GM19099 (cell line): ENCODE measurements at regions not wholly inside any gene's neighbourhood (a gene's known extent, or its start where the extent isn't known, plus 50 kb on each side); places are given as distances from the start of the nearest gene placed in this dataset.
A peak's percentile ranks its signal among the peaks of the same experiment; 100 is the strongest.

Experiments used
- POLR2A ChIP-seq: IDR thresholded peaks from 3 replicates; pipeline ENCODE4 v1.6.1; 2011; ENCODE audit warnings: low read depth; ENCODE audit not compliant: insufficient read length; ENCODE audit errors: extremely low read depth

- TF ChIP-seq POLR2A, result no peak
These were observed 84.7 kb upstream of the AKIP1 start for GRCh38 chr11:8826139-8826786.

- no peak for TF ChIP-seq POLR2A
These were observed 84.0 kb upstream of the AKIP1 start for GRCh38 chr11:8826901-8827560.

GRCh38 chr11:8828046-8828445 lies 82.9 kb upstream of the AKIP1 start:
- TF ChIP-seq POLR2A, result no peak

GRCh38 chr11:8828580-8829361 lies 82.2 kb upstream of the AKIP1 start:
- no peak for TF ChIP-seq POLR2A

- TF ChIP-seq POLR2A, result no peak
These were observed 81.4 kb upstream of the AKIP1 start for GRCh38 chr11:8829556-8829955.

GRCh38 chr11:8830641-8831040 lies 80.3 kb upstream of the AKIP1 start:
- no peak for TF ChIP-seq POLR2A

- no peak for TF ChIP-seq POLR2A
These were observed 79.1 kb upstream of the AKIP1 start for GRCh38 chr11:8831861-8832260.

- TF ChIP-seq POLR2A, result peak; percentile 41
These were observed 78.3 kb upstream of the AKIP1 start for GRCh38 chr11:8832571-8833260.

GRCh38 chr11:8833568-8834315 lies 77.2 kb upstream of the AKIP1 start:
- no peak for TF ChIP-seq POLR2A

GRCh38 chr11:8834379-8834778 lies 76.6 kb upstream of the AKIP1 start:
- TF ChIP-seq POLR2A, result no peak

- no peak for TF ChIP-seq POLR2A
These were observed 72.7 kb upstream of the AKIP1 start for GRCh38 chr11:8838248-8838647.

- no peak for TF ChIP-seq POLR2A
These were observed 71.6 kb upstream of the AKIP1 start for GRCh38 chr11:8839306-8839956.

GRCh38 chr11:8839957-8840945 lies 70.7 kb upstream of the AKIP1 start:
- no peak for TF ChIP-seq POLR2A
